ENCODE measurements at regions not wholly inside any gene's neighbourhood (a gene's known extent, or its start where the extent isn't known, plus 50 kb on each side); places are given as distances from the start of the nearest gene placed in this dataset.
A peak's percentile ranks its signal among the peaks of the same experiment; 100 is the strongest.
"Not testable (repeated sequence)": the region's sequence is repeated elsewhere in the genome, so short reads cannot be mapped to it uniquely, and the experiment has no call there.

GRCh38 chr4:73671348-73671747 is 51.1 kb upstream of the RASSF6 start:
- not testable (repeated sequence) for DNase-seq (ENCODE audit: low read depth)

GRCh38 chr4:73673286-73673685 is 53.0 kb upstream of the RASSF6 start:
- DNase-seq (ENCODE audit: low read depth), result no peak

- peak; percentile 59 for DNase-seq (ENCODE audit: low read depth)
These were observed 54.2 kb upstream of the RASSF6 start for GRCh38 chr4:73674451-73674919.

GRCh38 chr4:73675623-73676022 is 55.4 kb upstream of the RASSF6 start:
- no peak for DNase-seq (ENCODE audit: low read depth)

- DNase-seq (ENCODE audit: low read depth), result no peak
These were observed 55.9 kb upstream of the RASSF6 start for GRCh38 chr4:73676136-73676535.

DNA sequence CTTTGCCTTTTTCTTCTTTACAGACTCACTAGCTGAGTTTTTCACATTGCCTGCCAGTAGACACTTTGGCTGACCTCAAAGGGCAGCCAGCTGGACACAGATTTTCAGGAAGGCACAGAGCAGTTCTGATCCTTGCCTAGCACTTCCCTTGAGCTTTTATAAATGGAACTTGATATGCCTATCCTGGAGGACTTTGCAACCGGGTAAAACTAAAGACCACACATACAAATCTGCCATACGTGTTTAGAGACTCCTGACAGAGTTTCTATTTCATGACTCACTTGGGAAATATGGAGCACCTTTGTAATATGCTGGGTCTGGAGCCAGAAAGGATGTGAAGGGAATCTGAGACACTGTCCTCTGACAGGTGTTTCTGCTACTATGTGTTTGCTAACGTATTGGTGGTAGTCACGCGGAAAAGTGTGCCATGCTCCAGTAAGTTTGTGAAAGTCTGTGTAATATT is 56.7 kb upstream of the RASSF6 start:
- DNase-seq (ENCODE audit: low read depth), result peak; percentile 62

- peak; percentile 71 for DNase-seq (ENCODE audit: low read depth)
These were observed 59.6 kb upstream of the RASSF6 start for GRCh38 chr4:73679836-73680235.

GRCh38 chr4:73681776-73682175 is 58.6 kb upstream of the CXCL8 start:
- DNase-seq (ENCODE audit: low read depth), result no peak

GRCh38 chr4:73682508-73682907 is 57.9 kb upstream of the CXCL8 start:
- DNase-seq (ENCODE audit: low read depth), result no peak

DNA sequence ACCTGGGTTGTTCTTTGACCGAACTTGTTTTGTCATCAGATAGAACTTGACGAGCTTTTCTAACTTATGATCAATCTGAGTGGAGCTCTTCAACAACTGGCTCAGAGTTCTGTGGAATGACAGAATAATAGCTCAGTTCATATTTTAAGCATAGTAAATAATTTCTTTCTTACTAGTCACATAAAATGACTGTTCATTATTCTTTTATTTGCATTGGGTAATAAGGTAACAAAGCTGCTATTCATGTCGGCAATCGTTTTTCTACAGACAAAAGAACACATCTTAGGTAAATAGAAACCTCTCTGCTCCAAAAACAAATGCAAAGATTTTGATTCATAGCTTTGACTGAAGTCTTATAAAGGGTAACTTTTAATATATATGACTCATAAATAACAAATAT is 57.3 kb upstream of the CXCL8 start:
- DNase-seq (ENCODE audit: low read depth), result no peak

DNA sequence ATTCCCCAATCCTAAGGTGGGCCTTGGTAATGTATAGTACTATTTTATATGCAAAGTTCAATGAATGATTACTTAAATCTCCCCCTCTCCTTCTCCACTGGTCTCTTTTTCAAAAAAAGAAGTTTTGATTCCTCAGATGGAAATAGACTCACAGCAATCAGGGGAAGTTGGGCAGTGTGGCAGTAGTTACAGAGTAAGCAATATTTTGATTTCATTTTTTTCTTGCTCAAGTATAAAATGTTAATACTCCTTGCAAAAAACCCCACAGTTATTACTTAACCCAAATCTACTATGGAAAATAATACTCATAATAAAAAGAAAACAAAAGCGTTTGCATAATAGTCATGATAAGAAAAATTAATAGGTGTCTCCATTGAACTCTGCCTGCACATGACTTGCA is 56.9 kb upstream of the CXCL8 start:
- DNase-seq (ENCODE audit: low read depth), result no peak

DNA sequence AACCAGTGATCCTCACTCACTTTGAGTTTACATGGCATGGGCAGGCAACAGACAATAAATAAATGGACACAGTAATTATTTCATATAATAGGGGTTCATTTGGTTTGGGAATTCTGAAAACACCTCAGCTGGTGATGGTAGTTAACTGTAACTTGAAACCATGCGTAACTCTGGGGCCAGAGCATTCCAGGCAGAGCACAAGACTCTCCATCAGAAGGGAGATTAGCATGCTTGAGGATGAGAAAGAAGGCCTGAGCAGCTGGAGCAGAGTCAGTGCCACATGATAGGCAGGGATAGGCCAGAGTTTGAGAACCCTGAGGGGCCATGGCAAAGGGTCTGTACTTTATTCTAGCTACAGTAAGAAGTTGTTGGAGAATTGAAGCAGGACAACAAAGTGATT is 56.3 kb upstream of the CXCL8 start:
- DNase-seq (ENCODE audit: low read depth), result peak; percentile 74

DNA sequence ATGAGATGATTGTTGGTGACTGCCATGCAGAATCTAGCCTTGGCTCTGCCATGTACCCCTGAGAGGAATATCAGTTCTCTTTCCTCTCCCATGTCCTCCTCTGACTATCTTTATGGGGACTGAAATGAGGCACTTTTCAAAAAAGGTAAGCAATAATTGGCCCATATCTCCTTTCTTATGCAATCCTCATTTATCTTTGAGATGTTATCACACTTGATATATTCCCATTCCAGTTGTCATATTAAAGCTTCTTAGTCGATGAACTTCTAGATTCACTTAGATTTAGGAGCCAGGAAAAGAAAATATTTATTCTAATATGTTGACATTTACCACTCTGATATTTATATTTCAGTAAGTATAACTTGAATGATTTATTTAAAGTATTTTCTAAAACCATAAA is 55.3 kb upstream of the CXCL8 start:
- DNase-seq (ENCODE audit: low read depth), result no peak

- no peak for DNase-seq (ENCODE audit: low read depth)
These were observed 52.9 kb upstream of the CXCL8 start for GRCh38 chr4:73687421-73687820.

GRCh38 chr4:73690051-73690738 is 50.2 kb upstream of the CXCL8 start:
- DNase-seq (ENCODE audit: low read depth), result peak; percentile 86

All from iris pigment epithelial cell (primary cell).